ENCODE measurements at regions not wholly inside any gene's neighbourhood (a gene's known extent, or its start where the extent isn't known, plus 50 kb on each side); places are given as distances from the start of the nearest gene placed in this dataset.

DNA sequence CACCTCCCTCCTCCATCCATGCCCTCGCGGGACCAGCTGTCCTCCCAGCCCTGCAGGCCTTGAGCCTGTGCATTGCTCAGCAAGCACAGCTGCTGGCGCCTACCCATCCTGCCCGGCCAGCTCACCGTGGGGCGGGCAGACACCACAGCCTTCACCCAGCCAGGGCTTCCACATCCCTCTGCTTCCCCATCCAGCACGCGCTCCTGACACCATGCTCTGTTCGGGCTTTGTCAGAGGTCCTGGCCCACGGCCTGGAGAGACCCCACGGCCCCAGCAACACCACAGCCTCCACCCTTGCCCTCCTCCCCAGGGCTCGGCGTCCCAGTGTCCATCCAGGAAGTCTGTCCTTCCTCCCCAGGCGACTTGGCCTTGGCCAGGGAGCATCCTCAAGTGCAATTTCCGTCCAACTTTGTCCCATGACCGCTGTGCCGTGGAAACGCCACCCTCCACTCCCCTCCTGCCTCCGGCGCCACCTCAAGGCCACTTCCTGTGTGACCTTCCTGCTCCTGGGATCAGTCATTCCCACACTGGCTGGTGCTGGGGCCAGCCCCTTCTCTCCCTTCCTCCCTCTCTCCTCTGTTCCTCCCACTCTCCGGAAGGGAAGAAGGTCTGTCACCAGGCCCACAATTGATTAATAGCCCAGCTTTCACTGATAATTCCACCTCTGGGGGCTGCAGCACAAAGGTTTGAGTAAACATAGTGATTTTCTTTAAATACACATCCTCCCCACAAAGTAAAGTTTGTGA lies 71.5 kb upstream of the SMNDC1 start:
- no peak for DNase-seq

DNA sequence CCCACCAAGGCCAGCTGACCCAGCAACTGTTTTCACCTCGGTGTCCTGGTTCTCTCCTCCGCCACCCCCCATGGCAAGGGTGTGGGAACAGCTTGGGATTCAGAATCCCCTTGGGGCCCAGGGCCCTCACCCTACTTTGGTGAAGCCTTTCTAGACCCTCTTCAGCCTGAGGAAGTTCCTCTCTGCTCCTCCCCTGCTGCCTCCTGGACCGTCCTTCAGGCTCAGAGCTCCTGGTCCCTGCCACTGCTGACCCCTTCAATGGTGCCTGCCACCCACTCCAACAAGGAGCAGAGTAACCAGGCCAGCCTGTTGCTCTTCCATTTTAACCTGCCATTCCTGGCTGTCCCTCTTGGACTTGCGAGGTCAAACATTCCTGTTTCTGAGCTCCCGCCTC lies 72.0 kb upstream of the SMNDC1 start:
- DNase-seq = no peak

DNA sequence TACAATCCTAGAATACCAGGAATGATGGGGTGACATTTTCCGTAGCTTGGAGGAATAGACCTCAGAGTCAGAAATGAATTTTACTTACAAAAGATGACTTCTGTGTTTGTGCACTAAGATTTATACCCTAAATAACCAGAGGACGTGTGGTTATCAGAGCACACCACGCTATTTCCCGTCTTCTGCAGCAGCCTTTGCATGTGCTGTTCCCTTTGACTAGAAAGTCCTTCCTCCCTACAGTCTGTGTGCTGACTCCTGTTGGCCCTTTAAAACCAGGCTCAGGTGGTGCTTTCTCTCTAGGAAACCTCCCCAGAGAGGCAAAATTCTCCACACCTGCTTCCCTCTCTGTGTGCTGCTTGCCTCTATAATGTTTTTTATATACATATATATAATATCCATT lies 73.3 kb upstream of the SMNDC1 start:
- DNase-seq = no peak

DNA sequence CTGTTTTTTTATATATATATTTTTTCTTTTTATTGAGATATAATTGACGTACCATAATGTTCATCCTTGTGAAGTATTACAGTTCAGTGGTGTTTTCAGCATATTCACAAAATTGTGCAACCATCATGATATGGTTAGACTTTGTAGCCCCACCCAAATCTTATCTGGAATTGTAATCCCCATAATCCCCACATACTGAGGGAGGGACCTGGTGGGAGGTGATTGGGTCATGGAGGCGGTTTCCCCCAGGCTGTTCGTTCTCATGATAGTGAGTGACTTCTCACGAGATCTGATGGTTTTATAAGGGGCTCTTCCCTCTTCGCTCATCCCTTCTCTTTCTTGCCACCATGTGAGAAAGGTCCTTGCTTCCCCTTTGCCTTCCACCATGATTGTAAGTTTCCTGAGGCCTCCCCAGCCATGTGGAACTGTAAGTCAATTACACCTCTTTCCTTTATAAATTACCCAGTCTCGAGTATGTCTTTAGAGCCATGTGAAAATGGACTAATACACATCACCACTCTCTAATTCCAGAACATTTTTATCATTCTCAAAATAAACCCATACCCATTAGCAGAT lies 73.9 kb upstream of the SMNDC1 start:
- no peak for DNase-seq

DNA sequence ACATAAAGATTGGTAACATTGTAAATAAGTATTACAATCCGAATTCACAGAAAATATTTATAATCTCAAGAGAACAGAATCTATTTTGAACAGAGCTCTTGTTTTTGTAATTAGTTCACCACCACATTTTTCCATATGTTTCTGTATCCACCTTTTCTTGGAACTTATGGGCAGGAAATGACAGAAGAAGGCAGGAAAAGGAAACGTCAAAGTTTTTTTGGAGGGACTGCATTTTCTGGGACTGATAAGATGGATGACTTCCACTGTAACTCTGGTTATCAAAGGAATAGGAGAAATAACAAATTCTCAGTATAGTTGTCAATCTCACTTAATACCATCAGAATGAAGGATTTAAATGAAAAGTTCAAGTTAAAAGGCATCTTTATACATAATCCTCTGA lies 75.1 kb upstream of the SMNDC1 start:
- DNase-seq = no peak

DNA sequence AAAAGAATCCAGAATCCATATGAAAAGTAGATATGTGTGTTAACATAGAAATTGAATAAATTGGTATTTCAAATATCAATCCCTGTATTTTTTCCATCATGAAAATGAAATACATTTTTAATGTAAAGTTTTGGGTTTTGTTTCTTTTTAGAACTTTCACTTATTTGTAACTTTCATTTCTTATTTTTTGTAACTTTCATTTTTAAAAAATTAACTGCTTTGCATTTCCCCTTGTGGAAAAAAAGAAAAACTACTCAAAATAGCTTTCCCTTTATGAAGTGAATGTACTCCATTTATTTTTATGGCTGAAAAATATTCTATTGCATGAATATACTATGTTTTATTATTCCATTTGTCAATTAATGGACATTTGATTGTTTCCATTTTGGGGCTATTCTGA lies 75.6 kb upstream of the SMNDC1 start:
- DNase-seq = no peak

DNA sequence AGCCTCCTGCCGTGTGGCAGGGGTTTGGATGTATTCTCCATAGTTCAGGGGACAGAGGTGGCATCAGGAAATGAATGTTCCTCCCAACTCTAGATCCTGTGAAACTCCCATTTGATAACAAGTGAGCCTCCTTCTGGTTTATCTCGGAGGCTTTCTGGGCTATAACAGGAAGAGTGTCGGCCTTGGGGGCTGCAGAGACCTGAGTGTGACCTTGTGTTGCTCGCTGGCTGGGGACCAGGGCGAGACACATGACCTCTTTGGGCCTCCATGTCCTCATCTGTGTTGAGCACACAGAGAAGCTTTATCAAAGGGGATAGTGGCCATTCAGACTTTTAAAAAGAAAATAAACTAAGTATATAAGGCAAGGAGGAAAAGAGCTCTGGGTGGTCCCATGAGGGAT lies 78.0 kb upstream of the SMNDC1 start:
- DNase-seq = no peak

DNA sequence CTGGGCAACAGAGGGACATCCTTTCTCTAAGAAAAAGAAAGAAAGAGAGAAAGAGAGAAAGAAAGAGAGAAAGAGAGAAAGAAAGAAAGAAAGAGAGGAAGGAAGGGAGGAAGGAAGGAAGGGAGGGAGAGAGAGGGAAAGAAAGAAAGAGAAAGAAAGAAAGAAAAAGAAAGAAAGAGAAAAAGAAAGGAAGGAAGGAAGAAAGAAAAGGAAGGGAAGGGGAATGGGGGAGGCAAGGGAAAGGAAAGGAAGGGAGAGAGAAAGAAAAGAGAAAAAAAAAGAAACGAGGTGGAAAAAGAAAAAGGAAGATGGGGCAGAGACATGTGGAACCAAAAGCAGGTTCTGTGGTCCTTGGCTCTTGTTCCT lies 82.9 kb upstream of the SMNDC1 start:
- DNase-seq = no peak

DNA sequence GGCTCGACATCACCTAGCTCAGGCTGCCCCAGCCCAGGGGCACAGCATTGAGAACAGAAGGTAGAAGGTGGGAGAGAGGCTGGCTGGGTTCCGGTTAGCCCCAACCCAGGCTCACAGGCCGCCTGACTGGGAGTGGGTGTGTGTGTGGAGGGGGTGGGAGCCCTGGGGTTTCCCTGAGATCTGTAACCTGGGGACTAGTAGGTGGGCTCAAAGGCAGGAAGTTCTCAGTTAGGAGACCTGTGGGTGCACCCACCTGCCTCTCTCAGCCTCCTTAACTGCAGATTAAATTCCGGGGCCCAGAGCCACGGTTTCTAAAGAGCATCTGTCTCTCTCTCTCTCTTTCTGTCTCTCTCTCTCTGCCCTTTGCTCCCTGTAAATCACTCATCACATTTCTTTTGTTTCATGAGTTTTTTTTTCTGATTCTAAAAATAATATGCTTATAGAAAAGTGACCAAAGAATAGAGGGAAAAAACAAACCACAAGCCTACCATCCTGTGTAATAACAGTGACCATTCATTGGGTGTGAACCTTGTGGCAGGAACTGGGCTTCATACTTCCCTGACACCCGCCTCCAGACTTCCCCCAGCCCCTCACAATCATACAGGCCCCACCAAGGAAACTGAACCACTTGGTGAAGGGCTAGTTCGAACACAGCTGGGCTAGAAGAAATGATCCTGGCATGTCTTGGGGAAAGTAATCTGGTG lies 83.4 kb upstream of the SMNDC1 start:
- no peak for DNase-seq

DNA sequence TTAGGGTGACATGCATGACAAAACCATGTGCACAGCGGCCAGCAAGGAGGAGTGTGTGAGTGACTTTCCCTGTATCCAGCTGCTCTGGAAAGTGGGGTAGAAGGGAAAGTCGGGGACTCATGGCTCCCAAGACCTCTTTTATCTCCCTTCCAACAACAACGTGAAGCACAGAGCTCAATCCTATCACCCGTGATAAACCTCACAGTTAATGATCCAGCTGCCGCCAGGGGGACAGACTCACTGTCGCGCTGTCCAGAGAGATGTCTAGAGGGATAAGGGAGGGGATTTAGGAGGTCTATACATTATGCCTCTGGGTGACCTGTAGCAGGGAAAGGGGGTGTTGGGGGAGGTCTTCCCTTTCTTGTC lies 84.0 kb upstream of the SMNDC1 start:
- DNase-seq = no peak

DNA sequence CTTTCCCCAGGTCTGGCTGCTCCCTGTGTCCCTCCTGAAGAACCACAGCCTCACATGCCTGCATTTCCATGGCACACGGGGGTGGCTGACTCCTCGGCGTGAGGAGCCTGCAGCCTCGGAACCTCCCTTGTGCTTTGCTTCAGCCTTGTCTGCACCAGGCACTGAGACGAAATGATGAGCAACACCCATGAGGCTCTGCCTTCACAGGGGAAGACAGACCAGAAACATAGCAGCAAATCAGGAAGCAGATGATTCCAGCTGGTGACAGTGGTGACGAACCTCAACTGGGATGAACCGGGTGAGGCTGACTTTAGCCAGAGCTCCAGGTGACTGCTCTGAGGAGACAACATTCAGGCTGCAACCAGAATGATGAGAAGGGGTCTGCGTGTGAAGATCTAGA lies 84.5 kb upstream of the SMNDC1 start:
- no peak for DNase-seq

DNA sequence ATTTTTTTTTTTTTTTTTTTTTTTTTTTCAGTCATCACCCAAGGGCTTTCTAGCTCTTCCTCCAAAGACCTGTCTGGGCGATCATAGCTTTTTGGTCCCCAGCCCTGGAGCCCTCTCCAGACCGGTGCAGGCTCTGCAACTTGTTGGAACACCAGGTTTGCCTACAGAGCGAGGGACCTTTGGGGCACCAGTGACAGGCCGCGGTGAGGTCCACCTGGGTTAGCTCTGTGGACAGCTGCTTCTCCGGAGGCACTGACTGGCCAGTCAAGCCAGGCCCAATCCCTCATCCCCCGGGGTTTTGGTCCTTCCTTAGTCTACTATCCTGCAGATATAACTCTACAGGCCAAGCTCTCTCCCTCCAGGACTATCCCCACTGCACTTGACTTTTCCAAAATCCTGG lies 86.8 kb upstream of the SMNDC1 start:
- no peak for DNase-seq

DNA sequence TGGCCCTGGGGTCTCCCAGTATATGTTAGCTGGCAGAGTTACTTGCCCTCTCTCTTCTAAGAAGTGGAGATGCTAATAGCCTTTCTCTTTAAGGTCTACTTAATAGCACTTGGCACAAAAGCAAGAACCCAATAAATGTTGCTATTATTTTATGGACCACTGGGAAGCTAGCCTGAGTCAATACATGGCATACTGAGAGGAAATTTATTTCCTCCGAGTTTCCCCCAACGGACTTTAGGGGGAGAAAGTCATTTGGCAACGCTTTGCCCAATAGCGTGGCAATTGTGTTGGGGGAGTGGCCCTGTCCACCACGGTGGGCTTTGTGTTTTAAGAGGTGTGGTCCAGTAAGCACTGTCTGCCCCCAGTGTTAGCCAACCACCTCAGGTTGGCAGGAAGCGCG lies 87.4 kb upstream of the SMNDC1 start:
- DNase-seq = no peak

DNA sequence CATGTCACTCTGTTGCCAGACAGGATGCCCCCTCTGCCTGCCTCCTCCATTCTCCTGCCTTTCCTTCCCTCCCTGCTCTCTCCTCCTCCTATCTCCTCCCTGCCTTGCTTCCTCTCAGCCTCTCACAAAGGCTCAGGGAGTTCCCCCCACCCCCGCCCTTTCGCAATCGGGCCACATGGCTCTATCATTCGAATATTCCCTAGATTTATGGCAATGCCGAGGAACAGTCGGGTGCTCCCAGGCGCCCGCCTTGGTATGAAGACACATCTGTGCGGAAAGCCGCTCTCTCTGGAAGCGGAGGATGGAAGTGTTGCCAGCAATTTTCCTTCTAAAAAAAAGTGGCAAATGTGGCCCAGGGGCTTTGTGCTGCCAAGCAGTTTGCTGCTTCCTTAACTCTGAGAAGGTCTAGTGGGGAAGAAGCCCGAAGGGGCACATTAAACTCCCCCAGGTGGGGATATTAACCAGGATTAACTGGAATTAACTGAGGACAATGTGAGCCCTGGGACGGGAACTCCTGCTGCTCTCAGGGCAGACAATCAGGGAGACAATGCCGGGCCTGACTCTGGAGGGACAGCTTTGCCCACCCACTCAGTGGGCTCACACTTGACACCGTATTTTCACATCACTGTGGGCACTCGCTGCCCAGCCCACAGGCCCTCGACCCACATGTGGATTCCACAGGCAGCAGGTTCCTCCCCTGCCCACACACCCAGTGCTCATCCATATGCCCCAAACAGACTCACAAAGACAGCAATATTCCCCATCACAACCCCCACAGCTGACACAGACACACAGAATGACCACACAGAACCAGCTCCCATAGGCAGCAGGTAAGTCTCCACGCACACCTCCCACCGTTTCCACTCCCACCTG lies 88.4 kb upstream of the SMNDC1 start:
- no peak for DNase-seq

DNA sequence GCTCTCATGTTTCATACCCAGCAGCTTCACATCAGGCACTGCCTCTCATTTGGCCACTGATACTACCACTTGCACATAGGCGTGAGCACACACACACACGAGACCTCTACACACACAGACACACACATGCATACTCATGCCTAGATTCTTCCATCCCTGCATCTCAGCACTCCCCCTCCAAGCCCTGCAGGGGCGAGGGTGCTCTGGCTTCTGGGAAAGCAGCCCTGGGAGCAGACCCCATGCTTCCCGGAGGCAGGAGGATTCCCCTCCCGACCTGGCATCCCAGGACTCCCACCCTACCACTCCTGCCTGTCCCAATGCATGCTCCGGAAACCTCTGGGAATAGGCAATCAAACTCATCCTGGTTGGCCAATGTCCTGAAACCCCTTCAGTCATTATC lies 89.1 kb upstream of the SMNDC1 start:
- no peak for DNase-seq

DNA sequence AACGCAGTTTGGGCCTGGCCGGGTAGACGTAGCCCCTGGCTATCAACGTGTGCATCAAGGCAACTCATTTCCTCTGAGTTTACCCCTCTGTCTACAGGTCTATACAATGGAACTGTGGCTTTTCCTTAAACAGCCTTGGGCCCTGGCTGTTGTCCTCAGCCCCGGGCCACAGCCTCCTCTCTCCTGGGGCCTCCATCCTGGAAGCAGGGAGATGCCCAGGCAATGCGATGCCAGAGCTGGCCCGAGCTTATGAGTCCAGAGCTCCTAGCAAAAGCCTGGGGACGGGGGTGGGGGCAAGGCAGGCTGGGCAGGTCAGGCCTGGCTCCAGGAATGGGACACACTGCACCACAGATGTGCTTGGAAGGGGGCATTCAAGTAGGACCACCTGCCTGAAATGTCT lies 89.6 kb upstream of the SMNDC1 start:
- no peak for DNase-seq

DNA sequence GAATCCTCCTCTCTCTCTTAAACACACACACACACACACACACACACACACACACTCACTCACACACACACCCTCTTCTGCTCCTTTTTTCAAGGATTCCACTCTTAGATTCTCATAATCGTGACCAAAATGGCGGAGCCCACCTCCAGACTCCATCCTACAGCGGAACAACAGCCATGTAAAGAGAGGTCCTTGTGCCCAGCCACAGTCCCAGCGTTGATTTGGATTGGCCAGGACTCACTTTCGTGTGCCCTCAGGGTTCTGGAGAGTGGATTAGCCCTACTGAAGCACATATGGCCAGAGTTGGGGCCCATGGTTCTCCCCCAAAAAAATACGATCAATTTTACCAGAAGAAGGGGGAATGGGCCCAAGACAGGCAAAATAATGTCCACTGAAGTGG lies 90.2 kb upstream of the SMNDC1 start:
- DNase-seq = no peak

DNA sequence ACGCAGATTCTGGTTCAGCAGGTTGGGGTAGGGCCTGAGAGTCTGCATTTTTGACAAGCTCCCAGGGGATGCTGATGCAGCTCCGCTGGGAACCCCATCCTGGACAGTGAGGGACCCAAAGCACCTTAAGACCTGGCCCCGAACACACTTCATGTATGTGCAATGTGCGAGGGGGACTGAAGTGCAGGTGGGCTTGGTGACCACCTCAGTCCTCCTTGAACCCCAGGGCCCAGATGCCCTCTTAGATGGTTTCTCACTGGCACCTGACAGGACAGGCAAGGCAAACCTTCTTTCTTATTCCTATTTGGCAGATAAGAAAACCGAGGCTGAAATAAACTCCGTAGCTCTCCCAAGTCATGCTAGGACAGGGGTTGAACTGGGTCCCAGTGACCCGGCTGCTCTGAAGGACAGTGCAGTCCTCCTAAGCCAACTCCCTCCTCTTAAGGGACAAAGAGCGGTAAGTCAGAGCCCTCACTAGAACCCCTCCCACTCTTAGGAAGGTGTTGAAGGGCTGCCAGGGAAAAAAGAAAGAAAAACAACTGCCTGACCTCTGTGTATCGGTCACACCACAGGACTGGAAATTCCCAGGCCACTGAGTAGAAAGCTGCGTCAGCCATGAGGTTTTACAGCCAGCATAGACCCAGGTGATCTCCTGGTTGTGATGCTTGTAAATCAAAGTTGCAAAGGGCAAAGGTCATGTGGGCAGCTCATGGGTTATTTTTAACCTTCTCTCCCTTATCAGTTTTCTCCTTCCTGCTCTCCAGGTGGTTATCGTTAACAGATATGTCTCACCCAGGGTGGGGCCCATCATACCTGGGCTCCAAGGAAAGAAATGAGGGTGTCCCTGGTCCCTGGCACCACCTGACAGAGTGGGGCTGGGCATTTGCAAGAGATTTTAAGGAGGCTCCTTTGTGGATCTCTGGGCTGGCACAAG lies 90.9 kb upstream of the SMNDC1 start:
- DNase-seq = no peak

DNA sequence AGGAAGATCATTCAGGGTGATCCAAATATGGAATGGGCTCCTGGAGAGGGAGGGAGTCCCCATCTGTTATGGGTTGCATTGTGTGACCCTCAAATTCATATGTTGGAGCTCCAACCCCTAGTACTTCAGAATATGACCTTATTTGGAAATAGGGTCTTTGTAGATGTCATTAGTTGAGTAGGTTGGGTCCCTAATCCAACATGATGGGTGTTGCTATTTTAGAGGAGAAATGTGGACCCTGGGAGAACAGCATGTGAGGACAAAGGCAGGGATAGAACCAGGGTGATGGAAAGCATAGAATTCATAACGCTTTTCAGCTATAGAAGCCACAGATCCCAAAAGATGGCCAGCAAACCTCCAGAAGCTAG lies 91.5 kb upstream of the SMNDC1 start:
- no peak for DNase-seq

DNA sequence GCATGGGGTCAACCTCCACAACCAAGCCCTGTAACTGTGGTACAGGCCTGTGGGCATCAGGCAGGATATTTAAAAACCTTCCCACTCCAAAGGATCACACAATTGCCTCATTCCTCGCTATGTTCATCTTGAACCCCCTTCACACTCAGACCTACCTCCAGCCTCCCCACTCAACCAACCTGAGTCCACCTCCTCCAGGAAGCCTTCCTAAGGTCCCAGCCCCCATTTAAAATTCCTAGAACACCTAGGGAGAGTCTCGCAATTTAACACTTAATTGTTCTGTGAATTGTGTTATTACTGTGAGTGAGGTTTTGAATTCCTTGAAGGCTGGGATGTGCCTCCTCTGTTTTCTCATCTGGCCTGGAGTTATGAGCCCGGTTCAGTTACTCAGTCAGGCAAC lies 93.1 kb upstream of the SMNDC1 start:
- no peak for DNase-seq

DNA sequence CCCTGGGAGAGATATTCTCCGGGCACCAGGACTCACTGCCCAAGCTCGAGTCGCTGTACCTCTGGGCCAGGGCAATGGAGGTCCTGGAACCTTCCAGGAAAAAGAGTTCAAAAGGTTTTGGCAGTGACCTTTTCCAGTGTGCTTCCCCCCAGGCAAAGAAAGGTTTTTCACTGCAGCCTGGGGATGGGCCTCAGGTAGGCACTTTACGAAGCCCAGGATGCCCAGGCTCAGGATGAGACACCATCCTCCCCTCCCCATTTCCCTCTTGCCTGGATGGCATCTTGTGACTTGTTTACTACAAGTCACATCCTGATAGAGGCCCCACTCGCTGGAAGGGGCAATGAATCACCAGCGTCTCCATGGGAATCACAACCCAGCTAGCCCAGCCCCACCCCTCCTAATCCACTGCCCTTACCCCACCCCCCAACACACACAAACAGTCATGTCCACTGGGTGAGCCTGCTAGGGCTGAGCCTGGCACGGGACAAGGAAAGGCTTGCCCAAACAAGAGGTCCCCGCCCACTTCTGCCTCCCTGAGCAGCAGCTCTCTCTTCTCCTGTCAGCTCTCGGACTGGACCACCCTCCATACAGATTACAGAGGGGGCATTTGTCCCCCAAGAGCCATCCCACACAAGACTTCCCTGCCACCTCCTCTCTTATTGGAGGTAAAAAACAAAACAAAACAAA lies 93.8 kb upstream of the SMNDC1 start:
- DNase-seq = peak; percentile 59
